ENCODE measurements at regions not wholly inside any gene's neighbourhood (a gene's known extent, or its start where the extent isn't known, plus 50 kb on each side); places are given as distances from the start of the nearest gene placed in this dataset.

GRCh38 chr13:37981932-37982331, 112.4 kb upstream of the TRPC4 start:
- TF ChIP-seq CTCF (IDR thresholded peaks at IDR 0.05) (no peak), POLR2A (IDR thresholded peaks at IDR 0.05) (no peak)
